Cardiac muscle cell (in vitro differentiated cells and primary cell): ENCODE measurements at regions not wholly inside any gene's neighbourhood (a gene's known extent, or its start where the extent isn't known, plus 50 kb on each side); places are given as distances from the start of the nearest gene placed in this dataset.

ENCODE experiments used
- DNase-seq, 2 donors: peaks; one replicate each; pipeline versions ENCODE4 v3.0.0 to v3.0.0-alpha.2; 2010 to 2017; ENCODE audit warnings: low read depth in 1 of 2, low spot score in 1 of 2
- H3K27ac ChIP-seq: fragments of 200-600 bp; sonication (generic); 2 replicates; pipeline ENCODE4 v1.5.1; 2016
- H3K27me3 ChIP-seq: fragments of 200-600 bp; sonication (generic); 2 replicates; pipeline ENCODE4 v1.6.0; 2016; ENCODE audit warnings: control low read depth
- H3K36me3 ChIP-seq: fragments of 200-600 bp; sonication (generic); 2 replicates; pipeline ENCODE4 v1.5.1; 2016; ENCODE audit warnings: control low read depth
- H3K4me1 ChIP-seq: fragments of 200-600 bp; sonication (generic); 2 replicates; pipeline ENCODE4 v1.8.1; 2017; ENCODE audit warnings: low read depth, mild to moderate bottlenecking, mixed run types
- H3K4me3 ChIP-seq: fragments of 200-600 bp; sonication (generic); 2 replicates; pipeline ENCODE4 v1.5.1; 2016; ENCODE audit warnings: mild to moderate bottlenecking
- H3K9me3 ChIP-seq: fragments of 200-600 bp; sonication (generic); 2 replicates; pipeline ENCODE4 v1.5.1; 2017; ENCODE audit warnings: low read depth, mild to moderate bottlenecking, control low read depth
- CTCF ChIP-seq: IDR thresholded peaks from 2 replicates; pipeline ENCODE4 v1.5.1; 2012; ENCODE audit warnings: low read depth, mild to moderate bottlenecking, low read length

DNA sequence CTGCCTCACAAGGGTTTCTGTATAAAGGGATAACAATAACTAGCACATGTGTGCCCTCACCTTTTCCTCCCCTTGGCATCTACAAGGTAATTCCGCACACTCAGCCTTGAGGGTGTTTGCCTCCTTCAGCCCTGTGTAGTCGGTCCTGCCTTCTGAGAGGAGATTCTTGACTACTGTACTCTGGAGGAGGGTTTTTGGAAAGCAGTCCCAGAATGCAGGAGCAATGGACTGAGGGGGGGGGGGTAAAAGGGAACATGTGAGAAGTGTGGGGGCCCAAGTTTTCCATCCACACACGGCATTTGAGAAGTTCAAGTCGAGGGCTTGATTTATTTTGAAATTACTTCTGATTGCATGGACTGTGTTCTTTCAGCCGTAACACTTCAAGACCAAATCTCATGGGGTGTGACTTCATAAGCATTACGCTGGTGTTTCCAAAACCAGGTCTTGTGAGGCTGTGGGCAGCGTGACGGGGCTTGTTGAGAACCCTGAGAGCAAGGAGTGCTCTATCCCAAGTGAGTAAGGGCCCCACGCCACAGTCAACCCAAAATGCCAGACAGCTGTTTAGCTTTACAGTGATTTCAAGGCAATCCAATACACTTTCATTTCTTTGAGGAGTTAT is 198.7 kb upstream of the MEIS1 start:
- Histone ChIP-seq H3K36me3 (no peaks in the 10 kb centered on the region), H3K4me3 (no peak overlapping the region), H3K4me1 (no peaks in the 10 kb centered on the region), H3K27ac (no peak overlapping the region), H3K27me3 (no peaks in the 10 kb centered on the region), H3K9me3 (no peaks in the 10 kb centered on the region)
- DNase-seq, result no peak
- no peak for TF ChIP-seq CTCF

DNA sequence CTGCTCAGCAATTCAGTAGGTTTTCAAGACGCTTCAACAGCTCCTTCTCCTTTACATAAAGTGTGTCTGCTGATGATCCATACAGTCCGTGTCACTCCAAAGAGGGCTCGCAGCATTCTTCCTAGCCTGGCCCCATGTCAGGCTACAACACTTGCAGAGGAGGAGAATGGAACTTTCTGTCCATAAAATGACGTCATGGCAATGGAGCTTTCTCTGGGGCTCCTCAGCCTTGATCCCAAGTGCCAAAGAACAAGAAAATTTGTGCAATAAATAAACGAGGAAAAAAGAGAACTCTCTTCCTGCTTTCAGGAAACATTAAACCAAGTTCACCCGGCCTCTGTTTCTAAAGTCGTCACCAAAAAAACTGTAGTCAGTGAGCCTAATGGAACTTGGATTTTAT is 199.5 kb upstream of the MEIS1 start:
- Histone ChIP-seq H3K27ac (no peak overlapping the region), H3K4me1 (no peaks in the 10 kb centered on the region), H3K36me3 (no peaks in the 10 kb centered on the region), H3K4me3 (no peak overlapping the region), H3K9me3 (no peaks in the 10 kb centered on the region), H3K27me3 (no peaks in the 10 kb centered on the region)
- no peak for TF ChIP-seq CTCF
- no peak for DNase-seq

GRCh38 chr2:66233981-66234380 is 200.9 kb upstream of the MEIS1 start:
- TF ChIP-seq CTCF, result no peak
- H3K27me3 ChIP-seq, result no peaks in the 10 kb centered on the region
- DNase-seq, result no peak
- H3K27ac ChIP-seq, result no peak overlapping the region
- no peaks in the 10 kb centered on the region for H3K4me1 ChIP-seq
- H3K9me3 ChIP-seq, result no peaks in the 10 kb centered on the region
- H3K36me3 ChIP-seq, result no peaks in the 10 kb centered on the region
- no peak overlapping the region for H3K4me3 ChIP-seq

- no peaks in the 10 kb centered on the region for H3K9me3 ChIP-seq
- H3K27ac ChIP-seq, result no peak overlapping the region
- H3K4me1 ChIP-seq, result no peaks in the 10 kb centered on the region
- no peaks in the 10 kb centered on the region for H3K27me3 ChIP-seq
- no peaks in the 10 kb centered on the region for H3K36me3 ChIP-seq
- DNase-seq, result no peak
- TF ChIP-seq CTCF, result no peak
- H3K4me3 ChIP-seq, result no peak overlapping the region
Measured at GRCh38 chr2:66228128-66228547, 206.8 kb upstream of the MEIS1 start.

DNA sequence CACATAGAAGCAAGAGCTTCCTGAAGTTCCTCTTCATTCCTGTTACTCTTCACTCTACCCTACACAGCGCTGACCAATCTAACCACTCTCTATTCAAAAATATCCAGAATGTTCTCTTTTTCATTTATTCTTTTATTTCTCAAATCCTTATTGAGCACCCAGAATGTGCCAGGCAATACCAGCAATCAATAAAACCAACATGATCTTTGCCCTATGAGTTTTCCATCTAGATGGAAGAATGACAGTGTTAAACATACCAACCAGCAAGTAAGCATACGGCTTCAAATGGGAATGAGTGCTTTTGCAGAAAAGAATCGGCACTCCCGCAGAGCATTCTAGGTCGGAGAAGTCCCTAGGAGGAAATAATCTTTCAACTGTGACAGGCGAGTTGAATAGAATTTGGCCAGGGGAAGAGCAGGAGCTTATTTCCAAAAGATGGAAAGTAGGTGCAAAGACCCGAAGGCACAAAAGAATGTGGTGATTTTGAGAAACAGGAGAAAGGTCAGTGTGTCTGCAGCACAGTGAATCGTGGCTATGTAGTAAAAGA is 217.8 kb upstream of the MEIS1 start:
- Histone ChIP-seq H3K9me3 (no peaks in the 10 kb centered on the region), H3K36me3 (no peaks in the 10 kb centered on the region), H3K4me3 (no peak overlapping the region), H3K4me1 (no peaks in the 10 kb centered on the region), H3K27ac (no peak overlapping the region), H3K27me3 (no peaks in the 10 kb centered on the region)
- no peak for TF ChIP-seq CTCF
- no peak for DNase-seq
